ENCODE measurements at regions not wholly inside any gene's neighbourhood (a gene's known extent, or its start where the extent isn't known, plus 50 kb on each side); places are given as distances from the start of the nearest gene placed in this dataset.

DNA sequence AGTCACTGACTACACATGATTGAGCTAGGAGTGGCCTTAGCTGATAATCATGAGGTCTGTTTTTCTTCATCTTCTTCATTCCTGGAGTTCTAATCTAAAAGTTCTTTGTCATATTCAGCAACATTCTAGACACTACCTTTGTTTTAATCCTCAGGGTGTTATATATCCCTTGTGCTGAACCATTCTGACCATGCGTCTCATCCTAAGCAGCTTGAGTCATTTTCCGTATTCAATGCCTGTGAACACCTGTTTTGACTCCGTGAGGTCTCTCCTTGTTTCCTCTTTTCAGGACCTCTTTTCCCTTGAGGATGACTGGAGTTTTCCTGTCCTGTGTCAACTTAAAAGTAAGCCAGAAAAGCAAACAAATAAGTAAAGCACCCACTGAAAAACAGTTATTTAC lies 597.9 kb downstream of the GBA3 start:
- H3K4me3 Mint-ChIP-seq: no peak overlapping the region
- ATAC-seq: no peak
- no peak for DNase-seq
- no peaks in the 10 kb centered on the region for H3K36me3 Mint-ChIP-seq
- peaks cover 0 to 11% (median 3%) of the 10 kb centered on the region in 4 donors for H3K4me1 Mint-ChIP-seq
- POLR2A ChIA-PET: no interaction called here
- peaks cover 0 to 5% (median 0%) of the 10 kb centered on the region in 5 donors for H3K27me3 Mint-ChIP-seq
- H3K9me3 Mint-ChIP-seq: peaks cover 0 to 14% (median 0%) of the 10 kb centered on the region in 9 donors
- H3K27ac Mint-ChIP-seq: no peak overlapping the region

DNA sequence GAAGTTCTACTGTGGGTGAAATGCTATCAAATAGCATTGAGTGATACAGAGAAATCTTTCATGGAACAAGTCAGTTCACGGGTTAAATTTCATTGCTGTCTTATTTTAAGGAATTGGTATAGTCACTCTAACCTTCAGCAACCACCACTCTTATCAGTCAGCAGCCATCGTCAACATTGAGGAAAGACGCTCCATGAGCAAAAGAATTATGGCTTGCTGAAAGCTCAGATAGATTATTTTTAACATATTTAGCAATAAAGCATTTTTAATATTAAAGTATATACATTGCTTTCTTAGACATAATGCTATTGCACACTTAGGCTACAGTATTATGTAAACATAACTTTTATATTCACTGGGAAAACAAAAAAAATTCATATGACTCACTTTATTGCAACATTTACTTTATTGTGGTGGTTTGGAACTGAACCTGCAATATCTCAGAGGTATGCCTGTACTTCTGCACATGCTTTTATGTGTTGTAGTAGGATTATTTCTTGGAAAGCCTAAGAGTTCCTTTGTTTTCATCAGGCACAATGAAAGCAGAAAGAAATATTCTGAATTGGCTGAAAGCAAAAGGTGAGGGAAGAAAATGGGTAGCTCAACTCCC lies 586.7 kb downstream of the GBA3 start:
- Mint-ChIP-seq H3K9me3 (peaks cover 0 to 3% (median 0%) of the 10 kb centered on the region in 9 donors), H3K27ac (no peak overlapping the region), H3K4me1 (no peaks in the 10 kb centered on the region), H3K27me3 (no peaks in the 10 kb centered on the region), H3K36me3 (peaks cover 0 to 1% (median 0%) of the 10 kb centered on the region in 3 donors), H3K4me3 (no peak overlapping the region)
- POLR2A ChIA-PET: no interaction called here
- ATAC-seq (no peak), DNase-seq (no peak)

DNA sequence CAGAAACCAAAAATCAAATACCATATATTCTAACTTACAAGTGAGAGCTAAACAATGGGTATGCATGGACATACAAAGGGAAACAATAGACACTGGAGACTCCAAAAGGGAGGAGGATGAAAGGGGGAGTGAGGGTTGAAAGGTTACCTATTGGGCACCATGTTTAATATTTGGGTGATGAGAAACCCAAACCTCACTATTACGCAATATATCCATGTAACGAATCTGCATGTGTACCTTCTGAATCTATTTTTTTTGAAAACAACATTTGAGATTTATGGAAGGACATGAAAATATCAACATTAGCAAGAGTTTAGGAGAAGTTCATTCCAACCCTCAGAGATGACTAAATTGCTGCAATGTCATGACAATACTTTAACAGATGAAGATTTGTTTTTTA lies 586.1 kb downstream of the GBA3 start:
- no peak for ATAC-seq
- Mint-ChIP-seq H3K9me3 (peaks cover 0 to 3% (median 0%) of the 10 kb centered on the region in 9 donors), H3K27ac (no peak overlapping the region), H3K27me3 (no peaks in the 10 kb centered on the region), H3K4me3 (no peak overlapping the region), H3K4me1 (no peaks in the 10 kb centered on the region), H3K36me3 (peaks cover 0 to 1% (median 0%) of the 10 kb centered on the region in 3 donors)
- DNase-seq: no peak
- POLR2A ChIA-PET: no interaction called here

DNA sequence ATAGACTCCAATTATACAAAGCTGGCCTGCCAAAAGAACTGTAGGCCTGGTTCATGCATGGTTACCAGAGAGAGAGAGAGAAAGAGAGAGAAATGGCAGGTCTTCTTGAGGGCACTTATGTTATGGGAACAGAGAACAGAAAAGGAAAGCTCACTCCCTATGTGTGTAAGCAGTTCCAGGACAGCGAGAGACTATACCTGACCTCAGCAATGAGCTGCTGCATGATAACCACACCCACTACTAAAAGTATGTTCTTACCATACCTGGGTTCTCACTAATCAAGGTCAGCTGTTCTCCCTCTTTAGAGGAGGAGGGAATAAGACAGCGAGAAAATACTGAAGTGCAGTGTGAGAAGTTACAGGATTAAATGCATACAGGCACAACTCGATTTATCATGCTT lies 583.3 kb downstream of the GBA3 start:
- no peak overlapping the region for H3K4me3 Mint-ChIP-seq
- POLR2A ChIA-PET: no interaction called here
- H3K9me3 Mint-ChIP-seq: peaks cover 0 to 3% (median 0%) of the 10 kb centered on the region in 9 donors
- no peaks in the 10 kb centered on the region for H3K36me3 Mint-ChIP-seq
- H3K27ac Mint-ChIP-seq: no peak overlapping the region
- DNase-seq: no peak
- no peaks in the 10 kb centered on the region for H3K27me3 Mint-ChIP-seq
- no peaks in the 10 kb centered on the region for H3K4me1 Mint-ChIP-seq
- ATAC-seq: no peak

- H3K27ac Mint-ChIP-seq: no peak overlapping the region
- peaks cover 0 to 2% (median 0%) of the 10 kb centered on the region in 5 donors for H3K27me3 Mint-ChIP-seq
These were observed 576.8 kb downstream of the GBA3 start for GRCh38 chr4:23269566-23269965.

DNA sequence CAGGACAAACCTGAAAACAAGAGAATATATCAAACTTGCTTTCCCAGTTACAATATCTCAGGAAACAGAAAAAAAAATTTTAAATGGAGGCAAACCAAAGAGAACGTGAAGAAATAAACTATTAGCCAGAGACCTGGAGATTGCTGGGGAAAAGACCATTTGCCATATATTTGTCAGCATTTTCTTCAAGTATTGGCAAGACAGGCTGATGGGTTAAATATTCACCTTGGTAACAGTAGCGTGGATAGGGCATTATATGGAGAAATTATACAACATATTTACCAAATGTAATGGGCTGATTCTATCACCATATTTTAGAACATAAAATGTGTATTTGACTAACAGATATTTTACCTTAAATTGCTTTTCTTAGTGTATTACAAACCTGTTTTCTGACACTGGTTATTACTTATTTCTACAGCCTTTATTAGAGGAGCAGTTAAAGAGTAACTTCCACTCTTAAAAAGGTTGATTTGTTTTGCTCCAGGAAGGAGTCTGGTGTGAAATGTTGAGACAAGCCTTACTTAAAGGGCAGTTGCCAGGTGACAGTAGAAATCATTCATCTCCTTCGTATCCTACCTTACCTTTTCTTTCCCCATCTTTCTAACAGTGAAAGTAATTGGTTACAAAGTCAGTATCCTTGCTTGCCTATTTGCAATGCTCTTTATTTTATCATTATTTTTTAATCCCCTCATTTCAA lies 575.5 kb downstream of the GBA3 start:
- Mint-ChIP-seq H3K27me3 (peaks cover 0 to 2% (median 0%) of the 10 kb centered on the region in 5 donors), H3K4me1 (no peaks in the 10 kb centered on the region), H3K9me3 (no peaks in the 10 kb centered on the region), H3K4me3 (no peak overlapping the region), H3K27ac (no peak overlapping the region), H3K36me3 (no peaks in the 10 kb centered on the region)
- ATAC-seq: no peak
- POLR2A ChIA-PET: no interaction called here
- DNase-seq: no peak

More at GRCh38 chr4:23269566-23269965, 576.8 kb downstream of the GBA3 start:
- POLR2A ChIA-PET: no interaction called here
- H3K4me1 Mint-ChIP-seq: no peaks in the 10 kb centered on the region
- no peak overlapping the region for H3K4me3 Mint-ChIP-seq
- no peak for DNase-seq
- H3K36me3 Mint-ChIP-seq: no peaks in the 10 kb centered on the region
- no peak for ATAC-seq
- no peaks in the 10 kb centered on the region for H3K9me3 Mint-ChIP-seq

GRCh38 chr4:23266401-23266800 lies 573.7 kb downstream of the GBA3 start:
- Mint-ChIP-seq H3K4me1 (no peaks in the 10 kb centered on the region), H3K9me3 (no peaks in the 10 kb centered on the region), H3K27ac (no peak overlapping the region), H3K36me3 (no peaks in the 10 kb centered on the region), H3K27me3 (peaks cover 0 to 2% (median 0%) of the 10 kb centered on the region in 5 donors), H3K4me3 (no peak overlapping the region)
- POLR2A ChIA-PET: no interaction called here
- ATAC-seq: no peak
- DNase-seq: no peak

DNA sequence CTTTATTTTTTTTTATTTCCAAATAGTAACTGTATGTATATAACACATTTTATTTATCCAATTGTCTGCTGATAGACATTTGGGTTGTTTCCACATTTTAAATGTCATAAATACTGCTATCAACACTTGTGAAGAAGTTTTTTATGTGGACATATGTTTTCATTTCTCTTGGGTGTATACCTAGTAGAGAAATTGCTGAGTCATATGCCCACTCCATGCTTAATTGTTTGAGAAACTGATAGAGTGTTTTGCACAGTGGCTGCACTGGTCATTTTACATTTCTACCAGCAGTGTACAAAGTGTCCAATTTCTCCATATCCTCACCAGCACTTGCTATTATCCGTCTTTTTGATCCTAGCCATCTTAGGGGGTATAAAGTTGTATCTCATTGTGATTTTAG lies 567.8 kb downstream of the GBA3 start:
- Mint-ChIP-seq H3K36me3 (no peaks in the 10 kb centered on the region), H3K27ac (no peak overlapping the region), H3K9me3 (peaks cover 0 to 4% (median 0%) of the 10 kb centered on the region in 9 donors), H3K27me3 (no peaks in the 10 kb centered on the region), H3K4me1 (no peaks in the 10 kb centered on the region), H3K4me3 (no peak overlapping the region)
- DNase-seq (no peak), ATAC-seq (no peak)
- POLR2A ChIA-PET: no interaction called here

GRCh38 chr4:23245203-23245832 lies 552.6 kb downstream of the GBA3 start:
- ATAC-seq: no peak
- H3K27me3 Mint-ChIP-seq: peaks cover 0 to 4% (median 0%) of the 10 kb centered on the region in 5 donors
- no peaks in the 10 kb centered on the region for H3K36me3 Mint-ChIP-seq
- no peak for DNase-seq
- POLR2A ChIA-PET: no interaction called here
- no peaks in the 10 kb centered on the region for H3K4me1 Mint-ChIP-seq
- peaks cover 0 to under 1% (median 0%) of the 10 kb centered on the region in 9 donors for H3K9me3 Mint-ChIP-seq
- no peak overlapping the region for H3K4me3 Mint-ChIP-seq
- no peak overlapping the region for H3K27ac Mint-ChIP-seq

- no peak overlapping the region for H3K27ac Mint-ChIP-seq
- H3K27me3 Mint-ChIP-seq: peaks cover 0 to 4% (median 0%) of the 10 kb centered on the region in 5 donors
- POLR2A ChIA-PET: no interaction called here
- no peak overlapping the region for H3K4me3 Mint-ChIP-seq
- ATAC-seq (no peak), DNase-seq (no peak)
- H3K4me1 Mint-ChIP-seq: no peaks in the 10 kb centered on the region
- H3K9me3 Mint-ChIP-seq: peaks cover 0 to 4% (median 0%) of the 10 kb centered on the region in 9 donors
- H3K36me3 Mint-ChIP-seq: no peaks in the 10 kb centered on the region
These were observed 550.2 kb downstream of the GBA3 start for GRCh38 chr4:23242962-23243361.

- DNase-seq (no peak), ATAC-seq (no peak)
- Mint-ChIP-seq H3K27ac (no peak overlapping the region), H3K4me3 (no peak overlapping the region), H3K9me3 (peaks cover 0 to 4% (median 0%) of the 10 kb centered on the region in 9 donors), H3K27me3 (peaks cover 0 to 4% (median 0%) of the 10 kb centered on the region in 5 donors), H3K36me3 (no peaks in the 10 kb centered on the region), H3K4me1 (no peaks in the 10 kb centered on the region)
- POLR2A ChIA-PET: no interaction called here
These were observed 548.7 kb downstream of the GBA3 start for GRCh38 chr4:23241408-23241807.

- Mint-ChIP-seq H3K4me1 (no peaks in the 10 kb centered on the region), H3K27me3 (peaks cover 0 to 4% (median 0%) of the 10 kb centered on the region in 5 donors), H3K36me3 (no peaks in the 10 kb centered on the region), H3K9me3 (peaks cover 0 to 4% (median 0%) of the 10 kb centered on the region in 9 donors), H3K27ac (no peak overlapping the region), H3K4me3 (no peak overlapping the region)
- POLR2A ChIA-PET: no interaction called here
- no peak for DNase-seq
- no peak for ATAC-seq
These were observed 546.1 kb downstream of the GBA3 start for GRCh38 chr4:23238848-23239247.

GRCh38 chr4:23237771-23238170 lies 545.0 kb downstream of the GBA3 start:
- Mint-ChIP-seq H3K36me3 (no peaks in the 10 kb centered on the region), H3K9me3 (peaks cover 0 to 4% (median 0%) of the 10 kb centered on the region in 9 donors), H3K27me3 (peaks cover 0 to 4% (median 0%) of the 10 kb centered on the region in 5 donors), H3K4me3 (no peak overlapping the region), H3K27ac (no peak overlapping the region), H3K4me1 (no peaks in the 10 kb centered on the region)
- no peak for DNase-seq
- POLR2A ChIA-PET: no interaction called here
- no peak for ATAC-seq

All from naive thymus-derived CD8-positive, alpha-beta T cell (primary cell).